CD4-positive, alpha-beta T cell (primary cell): ENCODE measurements at regions not wholly inside any gene's neighbourhood (a gene's known extent, or its start where the extent isn't known, plus 50 kb on each side); places are given as distances from the start of the nearest gene placed in this dataset.

Experiments used
- ATAC-seq: fragments of 200-7000 bp; cut with Tn5 transposase; one replicate; pipeline ENCODE4 v1.10.0; 2022; ENCODE audit warnings: mild to moderate bottlenecking; ENCODE audit not compliant: poor library complexity
- CTCF ChIA-PET: fragments of 350-600 bp; sonication (Branson Sonifier 250); formaldehyde crosslinking; loops from one replicate; lab custom pipeline; 2021; ENCODE audit warnings: antibody characterized with exemption, inconsistent platforms; lab: Charles Lee
- POLR2A ChIA-PET: fragments of 350-600 bp; sonication (Branson Sonifier 250); formaldehyde crosslinking; loops from one replicate; lab custom pipeline; 2021; ENCODE audit warnings: antibody characterized with exemption, inconsistent platforms; lab: Charles Lee
- DNase-seq, 14 experiments: peaks; one replicate each; pipeline ENCODE4 v3.0.0-alpha.2; 2013 to 2020; ENCODE audit warnings: mixed read lengths in 2 of 14
- H3K27ac ChIP-seq, 2 donors: one replicate each; pipeline versions ENCODE4 v1.5.1 to v1.7.0; 2013; ENCODE audit warnings: low read length in 2 of 2, low read depth in 1 of 2, mild to moderate bottlenecking in 1 of 2
- H3K27me3 ChIP-seq, 2 experiments: 1 replicate in 1 of 2; 2 replicates in 1 of 2; pipeline versions ENCODE4 v1.6.1 to v1.7.0; 2013; ENCODE audit warnings: low read length in 2 of 2, control low read depth in 1 of 2, mild to moderate bottlenecking in 1 of 2, moderate library complexity in 1 of 2; ENCODE audit not compliant: insufficient read depth in 2 of 2, control insufficient read depth in 1 of 2
- H3K36me3 ChIP-seq: one replicate; pipeline ENCODE4 v1.6.1; 2013; ENCODE audit warnings: low read length, control low read depth; ENCODE audit not compliant: insufficient read depth
- H3K4me1 ChIP-seq: one replicate; pipeline ENCODE4 v1.6.1; 2013; ENCODE audit warnings: low read length, control low read depth; ENCODE audit not compliant: insufficient read depth
- H3K4me3 ChIP-seq: one replicate; pipeline ENCODE4 v1.5.1; 2013; ENCODE audit warnings: mild to moderate bottlenecking, low read length, moderate library complexity
- H3K9me3 ChIP-seq, 2 experiments: 1 replicate in 1 of 2; 2 replicates in 1 of 2; pipeline versions ENCODE4 v1.6.1 to v1.7.0; 2013; ENCODE audit warnings: low read length in 2 of 2, mild to moderate bottlenecking in 2 of 2, control low read depth in 1 of 2, moderate library complexity in 1 of 2; ENCODE audit not compliant: control insufficient read depth in 1 of 2, insufficient read depth in 1 of 2
- H3K27ac Mint-ChIP-seq: one replicate; pipeline ENCODE4 v1.8.0; 2020; ENCODE audit warnings: mixed read lengths
- H3K27me3 Mint-ChIP-seq: one replicate; pipeline ENCODE4 v1.8.0; 2021; ENCODE audit warnings: mixed read lengths
- H3K36me3 Mint-ChIP-seq: one replicate; pipeline ENCODE4 v1.8.0; 2021; ENCODE audit warnings: low read depth, mixed read lengths
- H3K4me1 Mint-ChIP-seq: one replicate; pipeline ENCODE4 v1.8.0; 2021; ENCODE audit warnings: low read depth, mixed read lengths
- H3K4me3 Mint-ChIP-seq: one replicate; pipeline ENCODE4 v1.8.0; 2020; ENCODE audit warnings: mild to moderate bottlenecking, mixed read lengths
- H3K9me3 Mint-ChIP-seq: one replicate; pipeline ENCODE4 v1.8.0; 2020; ENCODE audit warnings: mixed read lengths
- CTCF ChIP-seq: fragments of 200-600 bp; IDR thresholded peaks from one replicate; pipeline ENCODE4 v1.8.0; 2022; ENCODE audit warnings: antibody characterized with exemption, mild to moderate bottlenecking
- intact Hi-C, 2 experiments: fragments of 100-400 bp; cut with DNase I in 1 of 2; cut with micrococcal nuclease in 1 of 2; formaldehyde crosslinking; loops; one replicate each; pipeline versions ENCODE4 v1.15.1 to v1.9.0; 2023 to 2025; cut with DNase I, micrococcal nuclease

GRCh38 chr20:12670301-12670700 is 338.5 kb upstream of the SPTLC3 start:
- intact Hi-C loops = no loop called here
- Mint-ChIP-seq H3K27me3 (no peaks in the 10 kb centered on the region), H3K4me3 (no peak overlapping the region), H3K4me1 (no peaks in the 10 kb centered on the region), H3K36me3 (no peaks in the 10 kb centered on the region), H3K9me3 (peaks cover 12% of the 10 kb centered on the region), H3K27ac (no peak overlapping the region)
- ChIA-PET POLR2A (no interaction called here), CTCF (no interaction called here)
- TF ChIP-seq CTCF = no peak
- DNase-seq (no peak), ATAC-seq (no peak)
- H3K27ac ChIP-seq = no peak overlapping the region
- H3K36me3 ChIP-seq = no peaks in the 10 kb centered on the region
- no peaks in the 10 kb centered on the region for H3K9me3 ChIP-seq
- H3K4me1 ChIP-seq = no peaks in the 10 kb centered on the region
- H3K4me3 ChIP-seq = no peak overlapping the region
- no peaks in the 10 kb centered on the region for H3K27me3 ChIP-seq

GRCh38 chr20:12673352-12673751 is 335.4 kb upstream of the SPTLC3 start:
- peaks cover 15% of the 10 kb centered on the region for H3K9me3 Mint-ChIP-seq
- intact Hi-C loops = no loop called here

GRCh38 chr20:12677925-12678324 is 330.8 kb upstream of the SPTLC3 start:
- H3K27me3 ChIP-seq = no peaks in the 10 kb centered on the region
- Mint-ChIP-seq H3K27ac (no peak overlapping the region), H3K4me1 (no peaks in the 10 kb centered on the region), H3K9me3 (peaks cover 5% of the 10 kb centered on the region), H3K4me3 (no peak overlapping the region), H3K27me3 (no peaks in the 10 kb centered on the region), H3K36me3 (no peaks in the 10 kb centered on the region)
- intact Hi-C loops = no loop called here
- DNase-seq = no peak
- H3K4me1 ChIP-seq = no peaks in the 10 kb centered on the region
- no peaks in the 10 kb centered on the region for H3K36me3 ChIP-seq
- no peak overlapping the region for H3K4me3 ChIP-seq
- peaks cover 3 to 5% of the 10 kb centered on the region in 2 experiments for H3K9me3 ChIP-seq
- TF ChIP-seq CTCF = no peak
- H3K27ac ChIP-seq = no peak overlapping the region
- ChIA-PET CTCF (no interaction called here), POLR2A (no interaction called here)
- ATAC-seq = no peak

More at GRCh38 chr20:12673352-12673751, 335.4 kb upstream of the SPTLC3 start:
- TF ChIP-seq CTCF = no peak
- DNase-seq (no peak), ATAC-seq (no peak)
- Mint-ChIP-seq H3K36me3 (no peaks in the 10 kb centered on the region), H3K27me3 (no peaks in the 10 kb centered on the region), H3K27ac (no peak overlapping the region), H3K4me3 (no peak overlapping the region), H3K4me1 (no peaks in the 10 kb centered on the region)
- peaks cover 0 to 5% of the 10 kb centered on the region in 2 experiments for H3K9me3 ChIP-seq
- no peak overlapping the region for H3K4me3 ChIP-seq
- no peak overlapping the region for H3K27ac ChIP-seq
- H3K4me1 ChIP-seq = no peaks in the 10 kb centered on the region
- ChIA-PET CTCF (no interaction called here), POLR2A (no interaction called here)
- H3K27me3 ChIP-seq = no peaks in the 10 kb centered on the region
- H3K36me3 ChIP-seq = no peaks in the 10 kb centered on the region
